Naive thymus-derived CD4-positive, alpha-beta T cell (primary cell): ENCODE measurements at regions not wholly inside any gene's neighbourhood (a gene's known extent, or its start where the extent isn't known, plus 50 kb on each side); places are given as distances from the start of the nearest gene placed in this dataset.

Source experiments
- ATAC-seq: fragments of 150-1000 bp; cut with Tn5 transposase; 2 replicates; pipeline ENCODE4 v1.10.0; 2021; ENCODE audit warnings: mild to moderate bottlenecking, moderate library complexity
- CTCF ChIA-PET: fragments of 350-600 bp; sonication (Branson Sonifier 250); formaldehyde crosslinking; loops from one replicate; lab custom pipeline; 2021; ENCODE audit warnings: antibody characterized with exemption; lab: Charles Lee
- POLR2A ChIA-PET: fragments of 350-600 bp; sonication (Branson Sonifier 250); formaldehyde crosslinking; loops from one replicate; lab custom pipeline; 2021; ENCODE audit warnings: antibody characterized with exemption, inconsistent platforms; lab: Charles Lee
- DNase-seq, 9 donors: peaks; one replicate each; pipeline versions ENCODE4 v3.0.0 to v3.0.0-alpha.2; 2020 to 2022; ENCODE audit warnings: mixed read lengths in 1 of 9
- H3K27ac ChIP-seq: one replicate; pipeline ENCODE4 v1.7.0; 2013; ENCODE audit warnings: mild to moderate bottlenecking, low read depth, low read length, moderate library complexity
- H3K27me3 ChIP-seq, 2 donors: one replicate each; pipeline ENCODE4 v1.7.0; 2013; ENCODE audit warnings: low read length in 2 of 2, mild to moderate bottlenecking in 2 of 2, moderate library complexity in 2 of 2; ENCODE audit not compliant: control insufficient read depth in 2 of 2, insufficient read depth in 2 of 2
- H3K36me3 ChIP-seq, 3 experiments: 1 replicate in 2 of 3; 2 replicates in 1 of 3; pipeline ENCODE4 v1.7.0; 2013; ENCODE audit warnings: low read length in 3 of 3, mild to moderate bottlenecking in 3 of 3, moderate library complexity in 1 of 3; ENCODE audit not compliant: insufficient read depth in 3 of 3, control insufficient read depth in 2 of 3
- H3K4me1 ChIP-seq, 2 donors: one replicate each; pipeline ENCODE4 v1.7.0; 2013; ENCODE audit warnings: low read length in 2 of 2, mild to moderate bottlenecking in 2 of 2, moderate library complexity in 1 of 2; ENCODE audit not compliant: control insufficient read depth in 2 of 2, insufficient read depth in 2 of 2
- H3K4me3 ChIP-seq: 2 replicates; pipeline ENCODE4 v1.7.0; 2013; ENCODE audit warnings: mild to moderate bottlenecking, low read length
- H3K9me3 ChIP-seq, 3 experiments: 1 replicate in 2 of 3; 2 replicates in 1 of 3; pipeline ENCODE4 v1.7.0; 2013; ENCODE audit warnings: low read length in 3 of 3; ENCODE audit not compliant: control insufficient read depth in 2 of 3
- H3K27ac Mint-ChIP-seq, 9 donors: one replicate each; pipeline ENCODE4 v1.8.0; 2020 to 2022; ENCODE audit warnings: mixed read lengths in 9 of 9, mild to moderate bottlenecking in 8 of 9, moderate library complexity in 5 of 9, inconsistent platforms in 2 of 9
- H3K27me3 Mint-ChIP-seq, 5 donors: one replicate each; pipeline ENCODE4 v1.8.0; 2021 to 2022; ENCODE audit warnings: mixed read lengths in 5 of 5, mild to moderate bottlenecking in 1 of 5
- H3K36me3 Mint-ChIP-seq, 5 donors: one replicate each; pipeline ENCODE4 v1.8.0; 2020 to 2022; ENCODE audit warnings: mixed read lengths in 5 of 5, mild to moderate bottlenecking in 3 of 5, inconsistent platforms in 1 of 5
- H3K4me1 Mint-ChIP-seq, 7 donors: one replicate each; pipeline ENCODE4 v1.8.0; 2020 to 2022; ENCODE audit warnings: mixed read lengths in 7 of 7, mild to moderate bottlenecking in 3 of 7, inconsistent platforms in 1 of 7
- H3K4me3 Mint-ChIP-seq, 10 donors: one replicate each; pipeline ENCODE4 v1.8.0; 2020 to 2022; ENCODE audit warnings: mild to moderate bottlenecking in 10 of 10, mixed read lengths in 10 of 10, moderate library complexity in 6 of 10, inconsistent platforms in 2 of 10
- H3K9me3 Mint-ChIP-seq, 11 donors: one replicate each; pipeline ENCODE4 v1.8.0; 2020 to 2022; ENCODE audit warnings: mixed read lengths in 11 of 11, mild to moderate bottlenecking in 4 of 11, inconsistent platforms in 1 of 11, moderate library complexity in 1 of 11
- intact Hi-C, 2 donors: fragments of 100-400 bp; cut with micrococcal nuclease; formaldehyde crosslinking; loops; one replicate each; pipeline ENCODE4 v1.15.1; 2023

DNA sequence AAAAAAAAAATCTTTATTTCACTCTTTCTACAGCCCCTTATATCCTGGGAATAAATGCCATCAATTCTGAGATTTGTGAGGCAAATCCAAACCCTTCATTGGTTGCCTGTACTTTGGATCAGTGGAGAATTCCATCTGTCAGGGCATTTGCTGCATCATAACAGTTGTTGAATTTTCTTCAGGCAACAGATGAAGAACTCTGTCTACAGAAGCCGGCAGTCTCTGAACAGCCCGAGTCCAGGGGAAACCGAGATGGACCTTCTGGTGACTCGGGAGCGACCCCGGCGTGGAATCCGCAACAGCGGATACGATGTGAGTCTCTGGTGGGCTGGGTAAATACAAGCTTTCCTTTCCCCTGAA, 82.3 kb downstream of the C11orf91 start:
- no peak overlapping the region for H3K4me3 ChIP-seq
- H3K4me3 Mint-ChIP-seq = no peak overlapping the region
- DNase-seq = no peak
- ChIA-PET CTCF (no interaction called here), POLR2A (no interaction called here)
- H3K36me3 Mint-ChIP-seq = no peaks in the 10 kb centered on the region
- no peak for ATAC-seq
- peaks cover 0 to 3% (median 0%) of the 10 kb centered on the region in 11 donors for H3K9me3 Mint-ChIP-seq
- peaks cover 5 to 23% (median 13%) of the 10 kb centered on the region in 5 donors for H3K27me3 Mint-ChIP-seq
- intact Hi-C loops = no loop called here
- H3K4me1 Mint-ChIP-seq = no peaks in the 10 kb centered on the region
- H3K27ac ChIP-seq = no peak overlapping the region
- H3K36me3 ChIP-seq = no peaks in the 10 kb centered on the region
- H3K27me3 ChIP-seq = no peaks in the 10 kb centered on the region
- no peaks in the 10 kb centered on the region for H3K9me3 ChIP-seq
- H3K27ac Mint-ChIP-seq = no peak overlapping the region
- H3K4me1 ChIP-seq = no peaks in the 10 kb centered on the region

DNA sequence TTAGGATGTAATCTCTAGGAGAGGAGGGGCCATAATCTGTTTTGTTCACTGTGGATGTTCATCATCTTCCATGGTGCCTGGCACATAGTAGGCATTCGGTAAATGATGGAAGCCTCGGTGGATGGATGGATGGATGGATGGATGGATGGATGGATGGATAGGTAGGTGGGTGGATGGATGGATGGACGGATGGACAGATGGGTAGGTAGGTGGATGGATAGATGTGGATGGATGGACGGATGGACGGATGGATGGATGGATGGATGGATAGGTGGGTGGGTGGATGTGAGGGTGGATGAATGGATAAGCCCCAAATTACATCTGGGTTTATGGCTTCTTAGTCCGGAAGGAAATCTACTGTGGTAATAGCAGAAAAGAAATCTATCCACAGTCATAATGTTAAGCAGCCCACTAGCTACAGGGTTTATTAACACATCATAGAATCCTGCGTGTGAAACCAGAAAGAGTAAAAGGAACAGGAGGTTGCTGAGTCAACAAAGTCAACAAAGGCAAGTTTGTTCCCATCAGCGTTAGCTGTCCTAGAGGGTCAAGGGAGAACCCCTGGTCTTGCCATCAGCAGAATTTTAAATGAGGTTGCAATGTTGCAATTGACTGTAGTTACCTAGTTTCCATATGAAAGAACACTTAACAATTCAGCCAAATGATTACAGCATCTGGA, 82.8 kb downstream of the C11orf91 start:
- Mint-ChIP-seq H3K9me3 (peaks cover 0 to 3% (median 0%) of the 10 kb centered on the region in 11 donors), H3K4me1 (no peaks in the 10 kb centered on the region), H3K27ac (no peak overlapping the region), H3K36me3 (no peaks in the 10 kb centered on the region), H3K4me3 (no peak overlapping the region), H3K27me3 (peaks cover 5 to 21% (median 13%) of the 10 kb centered on the region in 5 donors)
- no peaks in the 10 kb centered on the region for H3K4me1 ChIP-seq
- ATAC-seq = no peak
- ChIA-PET POLR2A (no interaction called here), CTCF (no interaction called here)
- no peak overlapping the region for H3K27ac ChIP-seq
- H3K4me3 ChIP-seq = no peak overlapping the region
- intact Hi-C loops = no loop called here
- no peaks in the 10 kb centered on the region for H3K27me3 ChIP-seq
- no peaks in the 10 kb centered on the region for H3K36me3 ChIP-seq
- no peak for DNase-seq
- no peaks in the 10 kb centered on the region for H3K9me3 ChIP-seq

DNA sequence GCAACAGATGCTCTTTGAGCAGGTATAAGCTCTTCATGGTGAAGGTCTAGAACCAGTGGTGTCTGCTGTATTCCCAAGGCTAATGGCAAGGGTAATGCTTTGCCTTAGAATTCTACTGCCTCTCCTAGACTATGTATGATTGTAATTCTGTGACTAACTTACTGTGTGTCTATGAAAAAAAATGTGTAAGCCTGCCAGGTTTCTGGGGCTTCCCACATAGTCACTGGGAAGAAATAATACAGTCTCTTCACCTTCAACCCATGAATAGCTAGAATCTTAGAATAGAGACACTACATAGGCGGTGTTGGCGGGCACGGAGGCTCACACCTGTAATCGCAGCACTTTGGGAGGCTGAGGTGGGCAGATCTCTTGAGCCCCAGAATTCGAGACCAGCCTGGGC, 84.1 kb downstream of the C11orf91 start:
- Mint-ChIP-seq H3K27ac (no peak overlapping the region), H3K4me1 (no peaks in the 10 kb centered on the region), H3K4me3 (no peak overlapping the region), H3K9me3 (peaks cover 0 to 3% (median 0%) of the 10 kb centered on the region in 11 donors), H3K27me3 (peaks cover 5 to 21% (median 13%) of the 10 kb centered on the region in 5 donors), H3K36me3 (no peaks in the 10 kb centered on the region)
- Histone ChIP-seq H3K4me1 (no peaks in the 10 kb centered on the region), H3K4me3 (no peak overlapping the region), H3K9me3 (no peaks in the 10 kb centered on the region), H3K27ac (no peak overlapping the region), H3K27me3 (no peaks in the 10 kb centered on the region), H3K36me3 (no peaks in the 10 kb centered on the region)
- ChIA-PET POLR2A (no interaction called here), CTCF (no interaction called here)
- intact Hi-C loops = no loop called here
- ATAC-seq = no peak
- no peak for DNase-seq

DNA sequence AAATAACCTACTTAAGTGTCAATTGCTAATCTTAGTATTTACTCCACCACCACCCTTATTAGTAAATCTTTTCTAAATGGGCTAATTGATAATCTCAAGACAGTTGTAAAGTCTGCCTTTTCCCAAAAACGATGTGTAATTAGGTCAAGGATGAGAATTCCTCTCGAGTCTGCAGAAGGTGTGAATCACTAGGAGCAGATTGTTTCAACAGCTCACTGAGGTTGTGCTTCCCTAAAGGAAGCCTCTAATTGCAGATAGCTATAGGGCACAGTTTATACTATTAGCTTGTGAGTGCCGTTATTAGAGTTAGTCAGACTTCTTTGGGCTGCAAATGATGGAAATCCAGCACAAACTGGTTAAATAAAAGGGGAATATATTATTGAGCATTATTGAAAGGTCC, 84.9 kb downstream of the C11orf91 start:
- Histone ChIP-seq H3K9me3 (no peaks in the 10 kb centered on the region), H3K27me3 (no peaks in the 10 kb centered on the region), H3K27ac (no peak overlapping the region), H3K4me3 (no peak overlapping the region), H3K36me3 (no peaks in the 10 kb centered on the region), H3K4me1 (no peaks in the 10 kb centered on the region)
- intact Hi-C loops = no loop called here
- H3K27me3 Mint-ChIP-seq = peaks cover 5 to 21% (median 13%) of the 10 kb centered on the region in 5 donors
- peaks cover 0 to 3% (median 0%) of the 10 kb centered on the region in 11 donors for H3K9me3 Mint-ChIP-seq
- ChIA-PET POLR2A (no interaction called here), CTCF (no interaction called here)
- H3K27ac Mint-ChIP-seq = no peak overlapping the region
- H3K36me3 Mint-ChIP-seq = no peaks in the 10 kb centered on the region
- DNase-seq (no peak), ATAC-seq (no peak)
- no peaks in the 10 kb centered on the region for H3K4me1 Mint-ChIP-seq
- H3K4me3 Mint-ChIP-seq = no peak overlapping the region

DNA sequence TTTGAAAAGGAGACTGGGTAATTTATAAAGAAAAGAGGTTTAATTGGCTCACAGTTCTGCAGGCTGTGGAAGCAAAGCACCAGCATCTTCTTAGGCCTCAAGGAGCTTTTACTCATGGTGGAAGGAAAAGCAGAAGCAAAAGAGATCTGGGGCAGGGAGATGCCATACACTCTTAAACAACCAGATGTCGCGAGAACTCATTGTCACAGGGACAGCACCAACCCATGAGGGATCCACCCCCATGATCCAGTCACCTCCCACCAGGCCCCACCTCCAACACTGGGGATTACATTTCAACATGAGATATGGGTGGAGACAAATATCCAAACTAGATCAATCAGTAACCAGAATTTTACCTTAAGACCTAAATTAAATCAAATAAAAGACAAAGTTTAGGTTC, 87.2 kb downstream of the C11orf91 start:
- peaks cover 0 to 21% (median 13%) of the 10 kb centered on the region in 5 donors for H3K27me3 Mint-ChIP-seq
- Histone ChIP-seq H3K27ac (no peak overlapping the region), H3K4me1 (no peaks in the 10 kb centered on the region), H3K36me3 (no peaks in the 10 kb centered on the region), H3K9me3 (no peaks in the 10 kb centered on the region), H3K4me3 (no peak overlapping the region), H3K27me3 (no peaks in the 10 kb centered on the region)
- ChIA-PET POLR2A (no interaction called here), CTCF (interaction anchor here (0.6 kb wide), 1 partner anchor 1980 kb away, joined by 4 read pairs; no protein-coding TSS in a partner anchor)
- DNase-seq (no peak), ATAC-seq (no peak)
- no peaks in the 10 kb centered on the region for H3K36me3 Mint-ChIP-seq
- H3K4me1 Mint-ChIP-seq = no peaks in the 10 kb centered on the region
- no peak overlapping the region for H3K4me3 Mint-ChIP-seq
- peak overlapping the region in 1 of 9 donors; percentile 42 for H3K27ac Mint-ChIP-seq
- intact Hi-C loops = no loop called here
- H3K9me3 Mint-ChIP-seq = peaks cover 0 to 3% (median 0%) of the 10 kb centered on the region in 11 donors

DNA sequence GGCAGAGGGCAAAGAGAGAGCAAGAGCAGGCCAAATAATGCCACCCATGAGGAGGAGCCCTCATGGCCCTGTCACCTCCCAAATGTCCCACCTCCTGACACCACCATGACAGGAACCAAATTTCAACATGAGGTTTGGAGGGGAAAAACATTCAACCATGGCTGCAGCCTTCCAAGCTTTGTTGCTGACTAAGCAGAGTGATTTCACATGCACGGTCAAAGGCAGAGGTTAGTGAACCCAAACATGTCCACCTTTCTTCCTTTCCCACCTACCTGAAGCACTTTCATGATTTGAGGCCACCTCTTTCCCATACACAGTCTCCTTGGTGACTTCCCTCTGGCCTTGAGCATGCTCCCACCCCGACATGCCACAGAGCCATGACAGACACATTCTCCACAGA, 89.7 kb downstream of the C11orf91 start:
- no peak for DNase-seq
- Histone ChIP-seq H3K4me1 (no peaks in the 10 kb centered on the region), H3K4me3 (no peak overlapping the region), H3K9me3 (no peaks in the 10 kb centered on the region), H3K27me3 (no peaks in the 10 kb centered on the region), H3K36me3 (no peaks in the 10 kb centered on the region), H3K27ac (no peak overlapping the region)
- peaks cover 0 to 7% (median 4%) of the 10 kb centered on the region in 5 donors for H3K27me3 Mint-ChIP-seq
- no peak overlapping the region for H3K27ac Mint-ChIP-seq
- H3K36me3 Mint-ChIP-seq = no peaks in the 10 kb centered on the region
- no peaks in the 10 kb centered on the region for H3K4me1 Mint-ChIP-seq
- ChIA-PET POLR2A (no interaction called here), CTCF (no interaction called here)
- intact Hi-C loops = no loop called here
- no peaks in the 10 kb centered on the region for H3K9me3 Mint-ChIP-seq
- no peak overlapping the region for H3K4me3 Mint-ChIP-seq
- no peak for ATAC-seq

DNA sequence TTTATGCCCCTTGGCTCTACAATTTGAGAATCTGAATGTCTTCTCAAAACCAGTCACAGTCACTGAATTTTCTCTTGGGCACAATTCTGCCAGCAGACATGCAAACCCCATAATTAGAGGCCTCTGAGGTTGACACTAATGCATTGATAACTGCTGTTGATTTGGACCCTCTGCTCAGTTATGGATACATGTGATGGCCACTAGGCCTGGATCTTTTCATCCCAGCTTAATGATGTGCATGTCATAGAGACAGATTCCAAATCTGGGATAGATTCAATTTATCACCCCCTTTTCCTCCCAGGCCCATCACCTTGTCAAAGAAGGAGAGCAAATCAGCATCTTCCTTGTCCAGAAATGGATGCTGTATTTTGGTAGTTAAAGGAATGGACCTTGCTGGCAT, 92.2 kb downstream of the C11orf91 start:
- ChIA-PET POLR2A (no interaction called here), CTCF (no interaction called here)
- H3K27me3 ChIP-seq = no peaks in the 10 kb centered on the region
- ATAC-seq = no peak
- Mint-ChIP-seq H3K27ac (no peak overlapping the region), H3K27me3 (peaks cover 5 to 24% (median 7%) of the 10 kb centered on the region in 5 donors), H3K4me1 (no peaks in the 10 kb centered on the region), H3K4me3 (no peak overlapping the region), H3K36me3 (no peaks in the 10 kb centered on the region), H3K9me3 (no peaks in the 10 kb centered on the region)
- H3K4me1 ChIP-seq = no peaks in the 10 kb centered on the region
- H3K27ac ChIP-seq = no peak overlapping the region
- DNase-seq = no peak
- no peaks in the 10 kb centered on the region for H3K9me3 ChIP-seq
- no peaks in the 10 kb centered on the region for H3K36me3 ChIP-seq
- intact Hi-C loops = no loop called here
- H3K4me3 ChIP-seq = no peak overlapping the region
